Mesenchymal stem cell (in vitro differentiated cells and primary cell): ENCODE measurements at regions not wholly inside any gene's neighbourhood (a gene's known extent, or its start where the extent isn't known, plus 50 kb on each side); places are given as distances from the start of the nearest gene placed in this dataset.
"Not testable (repeated sequence)": the region's sequence is repeated elsewhere in the genome, so short reads cannot be mapped to it uniquely, and the experiment has no call there.

Experiments used
- DNase-seq: peaks from one replicate; pipeline ENCODE4 v3.0.0-alpha.2; 2013
- H2AFZ ChIP-seq: one replicate; pipeline ENCODE4 v1.6.1; 2013; ENCODE audit warnings: low read depth, mild to moderate bottlenecking, control low read depth, inconsistent platforms, low read length, moderate library complexity
- H2AK5ac ChIP-seq: 2 replicates; pipeline ENCODE4 v1.6.1; 2013; ENCODE audit warnings: low read length, moderate library complexity, mild to moderate bottlenecking, inconsistent platforms; ENCODE audit not compliant: severe bottlenecking
- H2BK120ac ChIP-seq: one replicate; pipeline ENCODE4 v1.6.1; 2013; ENCODE audit warnings: low read depth, mild to moderate bottlenecking, inconsistent platforms, low read length, moderate library complexity
- H2BK12ac ChIP-seq, 2 experiments: one replicate each; pipeline ENCODE4 v1.6.1; 2013; ENCODE audit warnings: inconsistent platforms in 2 of 2, low read length in 2 of 2, mild to moderate bottlenecking in 2 of 2, moderate library complexity in 2 of 2, control low read depth in 1 of 2
- H2BK15ac ChIP-seq: one replicate; pipeline ENCODE4 v1.6.1; 2013; ENCODE audit warnings: mild to moderate bottlenecking, low read depth, inconsistent platforms; ENCODE audit not compliant: poor library complexity, severe bottlenecking
- H2BK5ac ChIP-seq: 2 replicates; pipeline ENCODE4 v1.6.1; 2013; ENCODE audit warnings: low read depth, mild to moderate bottlenecking, low read length, control low read depth, inconsistent platforms; ENCODE audit not compliant: poor library complexity, severe bottlenecking
- H3K14ac ChIP-seq, 2 experiments: one replicate each; pipeline ENCODE4 v1.6.1; 2013; ENCODE audit warnings: inconsistent platforms in 2 of 2, low read length in 2 of 2, control low read depth in 1 of 2, mild to moderate bottlenecking in 1 of 2, moderate library complexity in 1 of 2
- H3K18ac ChIP-seq, 2 experiments: one replicate each; pipeline ENCODE4 v1.6.1; 2013; ENCODE audit warnings: inconsistent platforms in 2 of 2, low read length in 2 of 2, control low read depth in 1 of 2, low read depth in 1 of 2, mild to moderate bottlenecking in 1 of 2
- H3K23ac ChIP-seq, 2 experiments: one replicate each; pipeline ENCODE4 v1.6.1; 2013; ENCODE audit warnings: inconsistent platforms in 2 of 2, low read length in 2 of 2, mild to moderate bottlenecking in 2 of 2, moderate library complexity in 2 of 2, control low read depth in 1 of 2
- H3K27ac ChIP-seq: 2 replicates; pipeline ENCODE4 v1.5.1; 2013; ENCODE audit warnings: mild to moderate bottlenecking, moderate library complexity, low read length, control low read depth, inconsistent platforms; ENCODE audit not compliant: poor library complexity, severe bottlenecking
- H3K27me3 ChIP-seq, 2 experiments: 2 replicates each; pipeline versions ENCODE4 v1.6.1 to v1.7.0; 2013; ENCODE audit warnings: low read length in 2 of 2, mild to moderate bottlenecking in 2 of 2, moderate library complexity in 2 of 2, control low read depth in 1 of 2, inconsistent platforms in 1 of 2; ENCODE audit not compliant: control insufficient read depth in 1 of 2, insufficient read depth in 1 of 2
- H3K36me3 ChIP-seq, 2 experiments: 2 replicates each; pipeline versions ENCODE4 v1.6.1 to v1.7.0; 2013; ENCODE audit warnings: low read length in 2 of 2, control low read depth in 1 of 2, inconsistent platforms in 1 of 2, low read depth in 1 of 2, mild to moderate bottlenecking in 1 of 2; ENCODE audit not compliant: insufficient read depth in 2 of 2, control insufficient read depth in 1 of 2
- H3K4ac ChIP-seq, 2 experiments: one replicate each; pipeline ENCODE4 v1.6.1; 2013; ENCODE audit warnings: inconsistent platforms in 2 of 2, low read length in 2 of 2, mild to moderate bottlenecking in 2 of 2, moderate library complexity in 2 of 2, control low read depth in 1 of 2, low read depth in 1 of 2
- H3K4me1 ChIP-seq: 2 replicates; pipeline ENCODE4 v1.6.1; 2013; ENCODE audit warnings: low read depth, low read length, control low read depth; ENCODE audit not compliant: control insufficient read depth, insufficient read depth
- H3K4me2 ChIP-seq: 2 replicates; pipeline ENCODE4 v1.6.1; 2013; ENCODE audit warnings: low read length, mild to moderate bottlenecking, inconsistent platforms; ENCODE audit not compliant: poor library complexity, severe bottlenecking
- H3K4me3 ChIP-seq, 2 experiments: 2 replicates each; pipeline versions ENCODE4 v1.5.1 to v1.7.0; 2013; ENCODE audit warnings: low read length in 2 of 2, mild to moderate bottlenecking in 2 of 2, control low read depth in 1 of 2, low read depth in 1 of 2; ENCODE audit not compliant: insufficient read depth in 1 of 2
- H3K79me1 ChIP-seq: replicated peaks from 2 replicates; pipeline ENCODE4 v1.6.1; 2013; ENCODE audit warnings: mild to moderate bottlenecking, control low read depth, low read length, inconsistent platforms; ENCODE audit not compliant: poor library complexity, severe bottlenecking
- H3K9ac ChIP-seq: 2 replicates; pipeline ENCODE4 v1.7.0; 2013; ENCODE audit warnings: mild to moderate bottlenecking, low read length, moderate library complexity
- H3K9me3 ChIP-seq: 2 replicates; pipeline ENCODE4 v1.7.0; 2013; ENCODE audit warnings: mild to moderate bottlenecking, low read length; ENCODE audit not compliant: control insufficient read depth
- H4K8ac ChIP-seq: one replicate; pipeline ENCODE4 v1.6.1; 2013; ENCODE audit warnings: inconsistent platforms, mild to moderate bottlenecking, low read length, moderate library complexity
- H4K91ac ChIP-seq: one replicate; pipeline ENCODE4 v1.6.1; 2013; ENCODE audit warnings: mild to moderate bottlenecking, low read length, inconsistent platforms
- WGBS: methylation state at CpG from one replicate; pipeline ENCODE4 v1.1.7; 2013; ENCODE audit warnings: mixed read lengths; 5-methylcytosine and 5-hydroxymethylcytosine counted together

DNA sequence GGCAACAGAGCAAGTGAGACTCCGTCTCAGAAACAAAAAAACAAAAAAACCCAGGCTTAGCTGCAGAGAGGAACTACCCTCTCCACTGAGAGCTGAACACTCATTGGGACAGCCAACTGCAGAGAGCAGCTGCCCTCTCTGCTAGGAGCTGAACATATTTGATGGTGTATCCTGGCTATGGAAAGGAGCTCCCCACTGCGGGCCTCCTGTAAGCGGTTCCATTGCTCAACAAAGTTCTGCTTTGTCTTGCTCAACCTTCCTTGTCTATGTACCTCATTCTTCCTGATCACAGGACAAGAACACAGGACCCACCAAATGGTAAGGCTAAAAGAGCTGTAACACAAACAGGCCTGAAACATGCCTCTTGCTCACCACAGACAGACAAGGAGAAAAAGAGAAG is 246.3 kb upstream of the LRRTM4 start:
- Histone ChIP-seq H2AK5ac (no peak overlapping the region), H3K23ac (no peak overlapping the region), H3K9ac (no peak overlapping the region), H3K4me3 (no peak overlapping the region), H3K4me2 (no peak overlapping the region), H3K18ac (no peak overlapping the region), H3K14ac (no peak overlapping the region), H2BK12ac (no peak overlapping the region), H3K4ac (no peak overlapping the region), H3K36me3 (no peaks in the 10 kb centered on the region), H4K8ac (no peak overlapping the region), H4K91ac (no peak overlapping the region), H3K9me3 (peaks cover 4% of the 10 kb centered on the region), H2BK15ac (no peak overlapping the region), H2BK120ac (no peak overlapping the region), H2BK5ac (no peak overlapping the region), H3K4me1 (peaks cover 2% of the 10 kb centered on the region), H3K27ac (no peak overlapping the region), H3K27me3 (no peaks in the 10 kb centered on the region), H2AFZ (no peak overlapping the region), H3K79me1 (no peaks in the 10 kb centered on the region)
- 100% methylated on average over 2 of the region's 3 CpGs for whole genome bisulfite sequencing
- DNase-seq: no peak

DNA sequence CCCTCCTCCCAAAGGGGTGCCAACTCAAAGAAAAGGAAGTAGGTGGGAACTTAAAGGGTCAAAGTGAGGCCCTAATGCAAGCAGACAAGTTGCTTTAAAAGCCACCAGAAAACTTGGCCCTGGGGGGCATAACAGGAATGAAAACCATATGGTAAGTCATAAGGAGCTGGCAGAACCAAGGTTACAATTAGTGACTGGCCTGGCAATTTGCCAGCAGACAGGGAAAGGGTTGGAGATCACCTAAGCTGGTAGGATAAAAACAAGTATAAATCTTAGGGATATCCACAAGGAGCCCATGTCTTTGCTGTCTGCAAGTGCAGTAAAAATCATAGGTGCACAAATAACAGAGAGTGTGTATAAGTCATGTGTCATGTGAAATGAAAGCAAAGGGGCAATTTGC is 256.7 kb upstream of the LRRTM4 start:
- no peak overlapping the region for H3K4ac ChIP-seq
- H2BK5ac ChIP-seq: no peak overlapping the region
- no peak overlapping the region for H2AK5ac ChIP-seq
- no peak overlapping the region for H3K4me3 ChIP-seq
- no peak overlapping the region for H2BK12ac ChIP-seq
- H3K27ac ChIP-seq: no peak overlapping the region
- no peak overlapping the region for H4K91ac ChIP-seq
- H4K8ac ChIP-seq: no peak overlapping the region
- no peak overlapping the region for H3K18ac ChIP-seq
- no peaks in the 10 kb centered on the region for H3K27me3 ChIP-seq
- no peaks in the 10 kb centered on the region for H3K4me1 ChIP-seq
- no peak overlapping the region for H3K14ac ChIP-seq
- H2AFZ ChIP-seq: no peak overlapping the region
- no peak overlapping the region for H3K23ac ChIP-seq
- no peak overlapping the region for H2BK15ac ChIP-seq
- DNase-seq: no peak
- H3K36me3 ChIP-seq: no peaks in the 10 kb centered on the region
- peaks cover 17% of the 10 kb centered on the region for H3K9me3 ChIP-seq
- H3K79me1 ChIP-seq: no peaks in the 10 kb centered on the region
- no peak overlapping the region for H2BK120ac ChIP-seq
- H3K4me2 ChIP-seq: no peak overlapping the region
- no peak overlapping the region for H3K9ac ChIP-seq

DNA sequence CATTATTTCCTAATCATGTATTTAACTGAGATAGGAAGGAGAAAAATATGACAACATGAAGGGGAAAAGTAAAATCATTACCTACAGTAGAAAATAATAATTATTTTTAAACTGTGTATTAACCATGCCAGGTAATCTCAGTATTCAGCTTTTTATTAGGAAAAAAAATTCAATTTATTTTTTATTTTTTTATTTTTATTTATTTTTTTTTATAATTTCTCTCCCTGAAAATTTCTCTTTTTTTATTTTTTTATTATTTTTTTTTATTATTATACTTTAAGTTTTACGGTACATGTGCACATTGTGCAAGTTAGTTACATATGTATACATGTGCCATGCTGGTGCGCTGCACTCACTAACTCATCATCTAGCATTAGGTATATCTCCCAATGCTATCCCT is 271.3 kb upstream of the LRRTM4 start:
- not testable (repeated sequence) for H3K23ac ChIP-seq, H3K4ac ChIP-seq, H3K14ac ChIP-seq, H3K9ac ChIP-seq, H2BK12ac ChIP-seq, H2BK120ac ChIP-seq, H2AFZ ChIP-seq, H4K8ac ChIP-seq, H3K4me2 ChIP-seq, H3K36me3 ChIP-seq, H2AK5ac ChIP-seq, H4K91ac ChIP-seq, H3K18ac ChIP-seq, H3K79me1 ChIP-seq, H3K27ac ChIP-seq, H2BK15ac ChIP-seq, H3K4me1 ChIP-seq, H3K4me3 ChIP-seq, H3K27me3 ChIP-seq, DNase-seq, H2BK5ac ChIP-seq
- WGBS: no CpG with 5 or more reads among the region's 2 CpGs
- H3K9me3 ChIP-seq: peaks cover 14% of the 10 kb centered on the region

DNA sequence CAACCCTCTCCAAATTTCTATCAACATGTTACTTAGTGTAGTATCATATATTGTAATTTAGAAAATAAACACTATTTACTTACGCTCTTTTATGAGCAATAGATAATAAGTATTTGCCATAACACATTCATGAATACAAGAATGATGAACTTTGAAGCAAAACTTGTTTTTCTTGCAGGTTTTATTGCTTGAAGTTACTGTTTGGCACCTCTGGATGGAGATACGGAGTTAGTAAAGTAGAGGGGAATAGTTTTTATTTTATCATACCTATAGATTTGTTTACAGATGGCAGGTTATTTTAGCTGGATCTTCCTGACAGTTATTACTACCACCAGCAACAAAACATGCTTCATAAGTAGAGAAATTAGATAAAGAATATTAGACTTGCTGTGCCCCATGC is 274.2 kb upstream of the LRRTM4 start:
- no CpG with 5 or more reads among the region's 2 CpGs for WGBS

More for the DNA sequence above, 274.2 kb upstream of the LRRTM4 start:
- no peak overlapping the region for H4K91ac ChIP-seq
- H3K36me3 ChIP-seq: no peaks in the 10 kb centered on the region
- no peaks in the 10 kb centered on the region for H3K4me1 ChIP-seq
- H3K9ac ChIP-seq: no peak overlapping the region
- H3K4me3 ChIP-seq: no peak overlapping the region
- no peak overlapping the region for H4K8ac ChIP-seq
- H3K4ac ChIP-seq: no peak overlapping the region
- H2AK5ac ChIP-seq: no peak overlapping the region
- no peak overlapping the region for H3K4me2 ChIP-seq
- H3K27ac ChIP-seq: no peak overlapping the region
- no peak overlapping the region for H2BK5ac ChIP-seq
- H3K18ac ChIP-seq: no peak overlapping the region
- no peak overlapping the region for H3K23ac ChIP-seq
- H3K27me3 ChIP-seq: no peaks in the 10 kb centered on the region
- DNase-seq: no peak
- no peak overlapping the region for H2BK12ac ChIP-seq
- peaks cover 11% of the 10 kb centered on the region for H3K9me3 ChIP-seq
- H3K14ac ChIP-seq: no peak overlapping the region
- no peak overlapping the region for H2AFZ ChIP-seq
- H2BK15ac ChIP-seq: no peak overlapping the region
- H2BK120ac ChIP-seq: no peak overlapping the region
- no peaks in the 10 kb centered on the region for H3K79me1 ChIP-seq
